A172 (cell line): ENCODE measurements at regions not wholly inside any gene's neighbourhood (a gene's known extent, or its start where the extent isn't known, plus 50 kb on each side); places are given as distances from the start of the nearest gene placed in this dataset.
"Not testable (repeated sequence)": the region's sequence is repeated elsewhere in the genome, so short reads cannot be mapped to it uniquely, and the experiment has no call there.

ENCODE experiments used
- DNase-seq: peaks from one replicate; pipeline ENCODE4 v3.0.0-alpha.2; 2015; ENCODE audit warnings: low spot score

- DNase-seq: no peak
These were observed 132.7 kb upstream of the GMDS start for GRCh38 chr6:2378046-2378657.

- peak; percentile 88 for DNase-seq
These were observed 131.3 kb upstream of the GMDS start for GRCh38 chr6:2376429-2377355.

GRCh38 chr6:2375443-2375842 is 130.0 kb upstream of the GMDS start:
- DNase-seq: no peak

GRCh38 chr6:2369606-2370005 is 124.2 kb upstream of the GMDS start:
- DNase-seq: no peak

- no peak for DNase-seq
These were observed 117.8 kb upstream of the GMDS start for GRCh38 chr6:2363211-2363610.

GRCh38 chr6:2361195-2361594 is 115.8 kb upstream of the GMDS start:
- DNase-seq: no peak

GRCh38 chr6:2360716-2361115 is 115.3 kb upstream of the GMDS start:
- DNase-seq: no peak

GRCh38 chr6:2360126-2360525 is 114.7 kb upstream of the GMDS start:
- no peak for DNase-seq

GRCh38 chr6:2355150-2355549 is 109.7 kb upstream of the GMDS start:
- DNase-seq: no peak

- DNase-seq: no peak
These were observed 108.7 kb upstream of the GMDS start for GRCh38 chr6:2354138-2354491.

- peak; percentile 70 for DNase-seq
These were observed 108.2 kb upstream of the GMDS start for GRCh38 chr6:2353412-2354137.

GRCh38 chr6:2351807-2352431 is 106.5 kb upstream of the GMDS start:
- DNase-seq: no peak

GRCh38 chr6:2351090-2351489 is 105.7 kb upstream of the GMDS start:
- DNase-seq: no peak

- DNase-seq: no peak
These were observed 100.7 kb upstream of the GMDS start for GRCh38 chr6:2346078-2346477.

GRCh38 chr6:2344319-2344905 is 99.0 kb upstream of the GMDS start:
- no peak for DNase-seq

GRCh38 chr6:2327591-2327990 is 82.2 kb upstream of the GMDS start:
- DNase-seq: no peak

- DNase-seq: no peak
These were observed 79.0 kb upstream of the GMDS start for GRCh38 chr6:2324166-2324953.

GRCh38 chr6:2317498-2317897 is 72.1 kb upstream of the GMDS start:
- not testable (repeated sequence) for DNase-seq

GRCh38 chr6:2314641-2315040 is 69.2 kb upstream of the GMDS start:
- DNase-seq: no peak

- no peak for DNase-seq
These were observed 64.6 kb upstream of the GMDS start for GRCh38 chr6:2310042-2310441.

GRCh38 chr6:2309122-2309521 is 63.7 kb upstream of the GMDS start:
- DNase-seq: no peak
